ENCODE measurements at regions not wholly inside any gene's neighbourhood (a gene's known extent, or its start where the extent isn't known, plus 50 kb on each side); places are given as distances from the start of the nearest gene placed in this dataset.

DNA sequence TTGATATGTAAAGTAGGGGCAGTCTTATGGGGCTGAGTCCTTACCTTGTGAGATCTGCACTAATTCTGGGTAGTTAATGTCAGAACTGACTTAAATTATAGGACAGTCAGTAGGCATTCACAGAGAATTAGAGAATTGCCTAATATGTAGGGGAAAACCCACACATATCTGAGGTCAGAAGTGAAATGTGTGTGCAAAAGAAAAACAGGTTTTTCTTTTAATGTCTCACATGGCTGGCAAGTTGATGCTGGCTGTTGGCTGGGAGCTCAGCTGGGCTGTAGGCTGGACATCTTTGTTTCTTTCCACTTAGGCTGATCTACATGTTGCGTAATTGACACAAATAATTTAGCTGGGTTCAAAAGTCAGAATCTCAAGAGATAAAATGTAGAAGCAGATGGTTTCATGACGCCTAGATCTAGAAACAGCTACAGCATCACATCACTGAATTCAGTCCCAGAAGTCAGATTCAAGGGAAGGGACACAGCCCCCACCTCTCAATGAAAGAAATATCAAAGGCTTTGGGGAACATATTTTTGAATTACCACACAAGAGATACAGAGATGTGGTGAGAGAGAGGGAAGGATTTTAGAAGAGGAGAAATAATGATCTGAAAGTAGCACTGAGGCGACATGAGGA lies 98.9 kb downstream of the TNFSF18 start:
- TF ChIP-seq RCOR1 (IDR thresholded peaks at IDR 0.05; ENCODE audit: low read length) = no peak
- no peak for TF ChIP-seq CHD2 (IDR thresholded peaks at IDR 0.05; ENCODE audit: low read length, partially characterized antibody)
- TF ChIP-seq, protein P1, sequence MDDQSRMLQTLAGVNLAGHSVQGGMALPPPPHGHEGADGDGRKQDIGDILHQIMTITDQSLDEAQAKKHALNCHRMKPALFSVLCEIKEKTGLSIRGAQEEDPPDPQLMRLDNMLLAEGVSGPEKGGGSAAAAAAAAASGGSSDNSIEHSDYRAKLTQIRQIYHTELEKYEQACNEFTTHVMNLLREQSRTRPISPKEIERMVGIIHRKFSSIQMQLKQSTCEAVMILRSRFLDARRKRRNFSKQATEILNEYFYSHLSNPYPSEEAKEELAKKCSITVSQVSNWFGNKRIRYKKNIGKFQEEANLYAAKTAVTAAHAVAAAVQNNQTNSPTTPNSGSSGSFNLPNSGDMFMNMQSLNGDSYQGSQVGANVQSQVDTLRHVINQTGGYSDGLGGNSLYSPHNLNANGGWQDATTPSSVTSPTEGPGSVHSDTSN (IDR thresholded peaks at IDR 0.05) = no peak
- TF ChIP-seq, protein P2, sequence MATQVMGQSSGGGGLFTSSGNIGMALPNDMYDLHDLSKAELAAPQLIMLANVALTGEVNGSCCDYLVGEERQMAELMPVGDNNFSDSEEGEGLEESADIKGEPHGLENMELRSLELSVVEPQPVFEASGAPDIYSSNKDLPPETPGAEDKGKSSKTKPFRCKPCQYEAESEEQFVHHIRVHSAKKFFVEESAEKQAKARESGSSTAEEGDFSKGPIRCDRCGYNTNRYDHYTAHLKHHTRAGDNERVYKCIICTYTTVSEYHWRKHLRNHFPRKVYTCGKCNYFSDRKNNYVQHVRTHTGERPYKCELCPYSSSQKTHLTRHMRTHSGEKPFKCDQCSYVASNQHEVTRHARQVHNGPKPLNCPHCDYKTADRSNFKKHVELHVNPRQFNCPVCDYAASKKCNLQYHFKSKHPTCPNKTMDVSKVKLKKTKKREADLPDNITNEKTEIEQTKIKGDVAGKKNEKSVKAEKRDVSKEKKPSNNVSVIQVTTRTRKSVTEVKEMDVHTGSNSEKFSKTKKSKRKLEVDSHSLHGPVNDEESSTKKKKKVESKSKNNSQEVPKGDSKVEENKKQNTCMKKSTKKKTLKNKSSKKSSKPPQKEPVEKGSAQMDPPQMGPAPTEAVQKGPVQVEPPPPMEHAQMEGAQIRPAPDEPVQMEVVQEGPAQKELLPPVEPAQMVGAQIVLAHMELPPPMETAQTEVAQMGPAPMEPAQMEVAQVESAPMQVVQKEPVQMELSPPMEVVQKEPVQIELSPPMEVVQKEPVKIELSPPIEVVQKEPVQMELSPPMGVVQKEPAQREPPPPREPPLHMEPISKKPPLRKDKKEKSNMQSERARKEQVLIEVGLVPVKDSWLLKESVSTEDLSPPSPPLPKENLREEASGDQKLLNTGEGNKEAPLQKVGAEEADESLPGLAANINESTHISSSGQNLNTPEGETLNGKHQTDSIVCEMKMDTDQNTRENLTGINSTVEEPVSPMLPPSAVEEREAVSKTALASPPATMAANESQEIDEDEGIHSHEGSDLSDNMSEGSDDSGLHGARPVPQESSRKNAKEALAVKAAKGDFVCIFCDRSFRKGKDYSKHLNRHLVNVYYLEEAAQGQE (IDR thresholded peaks at IDR 0.05; ENCODE audit: low read depth, low read length) = no peak
- TF ChIP-seq, protein P3, sequence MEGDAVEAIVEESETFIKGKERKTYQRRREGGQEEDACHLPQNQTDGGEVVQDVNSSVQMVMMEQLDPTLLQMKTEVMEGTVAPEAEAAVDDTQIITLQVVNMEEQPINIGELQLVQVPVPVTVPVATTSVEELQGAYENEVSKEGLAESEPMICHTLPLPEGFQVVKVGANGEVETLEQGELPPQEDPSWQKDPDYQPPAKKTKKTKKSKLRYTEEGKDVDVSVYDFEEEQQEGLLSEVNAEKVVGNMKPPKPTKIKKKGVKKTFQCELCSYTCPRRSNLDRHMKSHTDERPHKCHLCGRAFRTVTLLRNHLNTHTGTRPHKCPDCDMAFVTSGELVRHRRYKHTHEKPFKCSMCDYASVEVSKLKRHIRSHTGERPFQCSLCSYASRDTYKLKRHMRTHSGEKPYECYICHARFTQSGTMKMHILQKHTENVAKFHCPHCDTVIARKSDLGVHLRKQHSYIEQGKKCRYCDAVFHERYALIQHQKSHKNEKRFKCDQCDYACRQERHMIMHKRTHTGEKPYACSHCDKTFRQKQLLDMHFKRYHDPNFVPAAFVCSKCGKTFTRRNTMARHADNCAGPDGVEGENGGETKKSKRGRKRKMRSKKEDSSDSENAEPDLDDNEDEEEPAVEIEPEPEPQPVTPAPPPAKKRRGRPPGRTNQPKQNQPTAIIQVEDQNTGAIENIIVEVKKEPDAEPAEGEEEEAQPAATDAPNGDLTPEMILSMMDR (IDR thresholded peaks at IDR 0.05) = no peak
- TF ChIP-seq, protein P4, sequence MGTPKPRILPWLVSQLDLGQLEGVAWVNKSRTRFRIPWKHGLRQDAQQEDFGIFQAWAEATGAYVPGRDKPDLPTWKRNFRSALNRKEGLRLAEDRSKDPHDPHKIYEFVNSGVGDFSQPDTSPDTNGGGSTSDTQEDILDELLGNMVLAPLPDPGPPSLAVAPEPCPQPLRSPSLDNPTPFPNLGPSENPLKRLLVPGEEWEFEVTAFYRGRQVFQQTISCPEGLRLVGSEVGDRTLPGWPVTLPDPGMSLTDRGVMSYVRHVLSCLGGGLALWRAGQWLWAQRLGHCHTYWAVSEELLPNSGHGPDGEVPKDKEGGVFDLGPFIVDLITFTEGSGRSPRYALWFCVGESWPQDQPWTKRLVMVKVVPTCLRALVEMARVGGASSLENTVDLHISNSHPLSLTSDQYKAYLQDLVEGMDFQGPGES (IDR thresholded peaks at IDR 0.05; ENCODE audit: low read depth, low read length) = no peak
- no peak for TF ChIP-seq MXI1 (IDR thresholded peaks at IDR 0.05; ENCODE audit: low read depth, low read length)
- TF ChIP-seq FOSL2 (IDR thresholded peaks at IDR 0.05; ENCODE audit: borderline replicate concordance, low read depth) = no peak
- TF ChIP-seq, protein P5, sequence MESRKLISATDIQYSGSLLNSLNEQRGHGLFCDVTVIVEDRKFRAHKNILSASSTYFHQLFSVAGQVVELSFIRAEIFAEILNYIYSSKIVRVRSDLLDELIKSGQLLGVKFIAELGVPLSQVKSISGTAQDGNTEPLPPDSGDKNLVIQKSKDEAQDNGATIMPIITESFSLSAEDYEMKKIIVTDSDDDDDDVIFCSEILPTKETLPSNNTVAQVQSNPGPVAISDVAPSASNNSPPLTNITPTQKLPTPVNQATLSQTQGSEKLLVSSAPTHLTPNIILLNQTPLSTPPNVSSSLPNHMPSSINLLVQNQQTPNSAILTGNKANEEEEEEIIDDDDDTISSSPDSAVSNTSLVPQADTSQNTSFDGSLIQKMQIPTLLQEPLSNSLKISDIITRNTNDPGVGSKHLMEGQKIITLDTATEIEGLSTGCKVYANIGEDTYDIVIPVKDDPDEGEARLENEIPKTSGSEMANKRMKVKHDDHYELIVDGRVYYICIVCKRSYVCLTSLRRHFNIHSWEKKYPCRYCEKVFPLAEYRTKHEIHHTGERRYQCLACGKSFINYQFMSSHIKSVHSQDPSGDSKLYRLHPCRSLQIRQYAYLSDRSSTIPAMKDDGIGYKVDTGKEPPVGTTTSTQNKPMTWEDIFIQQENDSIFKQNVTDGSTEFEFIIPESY (IDR thresholded peaks at IDR 0.05; ENCODE audit: borderline replicate concordance, low read depth) = no peak
- TF ChIP-seq, protein P6, sequence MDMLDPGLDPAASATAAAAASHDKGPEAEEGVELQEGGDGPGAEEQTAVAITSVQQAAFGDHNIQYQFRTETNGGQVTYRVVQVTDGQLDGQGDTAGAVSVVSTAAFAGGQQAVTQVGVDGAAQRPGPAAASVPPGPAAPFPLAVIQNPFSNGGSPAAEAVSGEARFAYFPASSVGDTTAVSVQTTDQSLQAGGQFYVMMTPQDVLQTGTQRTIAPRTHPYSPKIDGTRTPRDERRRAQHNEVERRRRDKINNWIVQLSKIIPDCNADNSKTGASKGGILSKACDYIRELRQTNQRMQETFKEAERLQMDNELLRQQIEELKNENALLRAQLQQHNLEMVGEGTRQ (IDR thresholded peaks at IDR 0.05; ENCODE audit: borderline replicate concordance, low read depth, low read length) = no peak
- no peak for TF ChIP-seq RAD21 (IDR thresholded peaks at IDR 0.05; ENCODE audit: low read length)

Measured in SK-N-SH (cell line).